Umbilical cord (tissue), 1 donor: ENCODE measurements at regions not wholly inside any gene's neighbourhood (a gene's known extent, or its start where the extent isn't known, plus 50 kb on each side); places are given as distances from the start of the nearest gene placed in this dataset.

Source experiments
- DNase-seq: peaks from one replicate; pipeline ENCODE4 v3.0.0-alpha.2; 2015; ENCODE audit warnings: low spot score

DNA sequence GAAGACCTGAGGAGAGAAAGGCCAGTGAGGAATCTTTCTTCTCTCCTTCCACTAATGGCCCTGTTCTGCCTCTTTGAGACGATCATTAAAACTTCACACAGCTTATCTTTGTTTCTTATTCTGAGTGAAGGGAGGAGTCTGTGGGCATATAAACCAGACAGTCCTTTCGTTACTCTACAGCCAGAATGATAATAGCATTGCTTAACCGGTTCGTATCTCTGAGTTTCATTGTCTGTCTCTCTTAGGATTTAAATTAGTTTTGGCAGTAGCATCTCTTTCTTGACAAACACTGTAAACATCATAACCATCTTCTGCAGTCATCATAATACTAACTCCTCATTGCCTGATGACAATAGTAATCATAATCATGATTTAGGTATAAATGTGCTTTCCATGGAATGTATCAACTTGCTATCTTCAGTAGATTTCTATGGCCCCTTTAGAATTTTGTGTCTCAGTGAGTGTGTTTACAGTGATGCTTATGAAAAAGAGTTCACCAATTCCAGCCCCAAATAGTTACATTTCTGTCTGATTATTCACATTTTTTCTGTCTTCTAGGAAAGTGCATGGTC, 618.8 kb upstream of the KLF4 start:
- peak; percentile 34 for DNase-seq

DNA sequence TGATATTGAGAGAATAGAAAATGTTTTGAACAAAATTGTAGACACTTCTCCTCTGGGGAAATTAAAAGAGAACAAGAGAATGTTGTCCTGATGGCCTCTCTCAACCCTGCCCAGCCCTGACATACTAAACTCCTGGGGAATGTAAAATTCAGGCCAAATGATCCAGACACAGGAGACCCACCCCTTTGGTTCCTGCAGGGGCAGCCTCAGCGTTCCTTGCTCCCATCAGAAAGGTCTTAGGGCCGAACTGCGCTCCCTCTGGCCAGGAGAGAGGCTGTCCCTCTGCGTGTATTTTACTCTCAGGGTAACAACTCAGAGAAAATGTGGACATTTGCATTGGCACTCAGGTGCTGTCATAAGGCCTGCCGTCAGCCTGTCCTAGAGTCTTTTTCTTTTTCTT, 616.3 kb upstream of the KLF4 start:
- DNase-seq: peak; percentile 34

DNA sequence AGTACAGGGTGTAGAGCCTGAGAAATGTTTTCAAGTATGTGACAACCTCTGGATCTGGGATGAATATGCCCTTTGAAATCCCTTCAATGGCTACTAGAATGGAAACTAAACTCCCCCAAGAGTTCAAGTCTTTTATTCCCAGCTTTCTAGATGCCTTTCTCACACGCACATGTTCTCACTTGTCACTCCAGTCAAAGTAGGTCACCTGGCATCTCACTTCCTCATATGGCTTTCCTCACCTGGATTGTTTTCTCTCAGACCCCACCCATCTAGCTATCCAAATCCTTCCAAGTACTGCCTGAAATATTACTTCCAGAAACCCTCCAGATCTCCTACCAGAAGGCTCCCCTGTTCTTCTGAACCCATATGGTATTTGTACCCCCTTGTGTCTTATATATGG, 615.4 kb upstream of the KLF4 start:
- DNase-seq: no peak

DNA sequence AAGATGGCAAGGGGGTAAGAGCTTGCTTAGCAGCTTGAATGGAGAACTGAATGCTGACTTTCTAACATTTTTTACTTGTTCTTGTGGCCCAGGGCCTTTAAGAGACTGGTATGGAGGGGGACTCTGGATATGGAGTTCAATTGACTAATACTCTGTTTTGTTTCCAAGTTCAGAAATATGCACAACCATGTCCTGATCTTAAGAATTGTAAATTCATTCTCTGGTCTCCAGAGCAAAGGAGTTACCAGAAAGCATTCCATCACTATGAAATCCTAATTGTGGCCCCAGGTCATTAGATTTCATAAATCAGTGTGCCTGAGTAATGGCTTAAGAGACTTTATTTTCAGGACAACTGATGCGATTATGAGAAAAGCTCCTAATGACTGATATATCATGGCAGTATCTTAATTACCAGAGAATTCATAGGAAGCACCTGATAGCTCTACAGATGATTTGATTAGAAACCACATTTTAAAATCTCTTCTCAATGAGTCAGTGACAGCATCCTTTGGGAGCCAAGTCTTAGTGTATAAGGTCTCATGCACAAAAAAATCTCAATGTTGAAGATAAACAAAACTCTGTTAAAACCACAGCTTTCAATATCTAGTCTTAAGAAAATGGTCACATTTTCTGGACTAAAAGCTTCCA, 613.6 kb upstream of the KLF4 start:
- DNase-seq: peak; percentile 25

DNA sequence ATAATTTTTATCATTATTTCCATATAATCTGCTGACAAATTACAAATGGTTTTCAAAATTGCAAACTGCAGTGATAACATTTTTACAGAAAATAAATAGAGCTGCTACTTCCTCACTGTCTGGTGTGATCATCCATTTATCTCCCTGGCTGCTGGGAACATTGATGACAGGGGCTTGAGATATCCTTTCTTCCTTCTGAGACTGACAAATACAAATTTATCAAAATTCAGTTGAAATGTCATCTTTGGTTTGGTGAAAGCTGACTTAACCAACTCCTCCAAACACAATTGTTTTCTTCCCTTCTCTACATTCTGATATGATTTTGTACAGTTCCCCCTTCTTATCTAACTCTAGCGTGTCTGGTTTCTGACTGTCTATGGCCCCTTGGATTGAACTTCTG, 611.8 kb upstream of the KLF4 start:
- peak; percentile 35 for DNase-seq

DNA sequence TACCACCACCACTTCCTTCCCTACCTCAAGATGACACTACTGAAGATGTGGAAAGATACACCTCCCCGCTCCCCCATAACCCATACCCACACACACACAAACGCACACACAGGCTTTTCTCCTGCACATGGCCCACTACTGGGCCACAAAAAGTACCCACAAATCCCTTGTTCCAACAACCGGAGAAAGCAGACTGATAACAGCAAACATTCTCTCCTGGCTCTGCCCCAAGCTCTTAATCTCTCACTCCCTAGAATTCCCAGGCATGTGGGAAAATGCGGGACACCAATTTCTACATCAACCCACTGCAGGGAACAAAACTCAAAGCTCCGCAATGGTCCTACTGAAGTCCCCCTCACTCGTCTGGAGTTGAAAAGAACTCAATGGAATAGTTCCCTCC, 611.0 kb upstream of the KLF4 start:
- DNase-seq: no peak

DNA sequence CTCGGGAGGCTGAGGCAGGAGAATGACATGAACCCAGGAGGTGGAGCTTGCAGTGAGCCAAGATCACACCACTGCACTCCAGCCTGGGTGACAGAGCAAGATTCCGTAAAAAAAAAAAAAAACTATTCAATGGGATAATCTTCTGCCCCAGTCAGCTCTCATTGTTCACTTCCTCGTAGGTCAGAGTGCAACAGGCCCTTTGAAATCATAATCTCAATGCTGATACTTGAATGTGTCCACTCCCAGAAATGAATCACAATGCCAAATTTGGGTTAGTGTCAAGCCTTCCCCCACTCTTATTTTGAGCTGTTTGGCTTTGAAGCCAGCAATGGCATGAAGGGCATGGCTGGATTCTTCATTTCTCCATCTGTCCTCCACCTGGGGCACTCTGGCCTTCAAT, 610.3 kb upstream of the KLF4 start:
- no peak for DNase-seq

DNA sequence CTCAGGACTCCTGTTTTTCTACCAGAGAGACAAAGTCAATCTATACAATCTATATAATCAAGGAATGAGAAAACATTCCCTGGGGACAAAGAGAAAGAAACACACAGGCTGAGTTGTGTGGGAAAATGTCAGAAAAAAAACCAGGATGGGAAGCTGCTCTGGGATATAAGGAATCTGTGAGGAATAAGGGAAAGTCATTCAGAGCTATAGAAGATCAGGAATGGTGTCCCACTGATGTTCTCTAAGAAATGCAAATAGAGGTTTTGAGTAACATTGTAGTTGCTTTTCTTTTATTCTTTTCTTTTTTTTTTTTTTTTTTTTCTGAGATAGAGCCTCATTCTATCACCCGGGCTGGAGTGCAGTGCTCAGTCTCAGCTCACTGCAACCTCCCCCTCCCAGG, 605.9 kb upstream of the KLF4 start:
- no peak for DNase-seq

DNA sequence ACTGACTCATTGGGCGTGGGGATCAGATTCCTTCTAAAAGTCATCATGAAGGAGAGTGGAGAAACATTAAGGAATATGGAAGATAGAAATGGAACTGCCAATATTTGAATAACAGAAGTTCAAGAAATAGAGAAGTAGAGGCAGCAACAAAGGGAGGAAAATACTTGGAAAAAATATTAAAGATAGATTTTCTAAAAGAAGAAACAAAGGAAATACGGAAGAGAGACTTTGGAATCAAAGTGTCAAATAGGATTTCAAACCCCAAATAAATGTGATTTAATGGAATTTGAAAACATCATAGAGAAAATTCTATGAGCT, 605.1 kb upstream of the KLF4 start:
- no peak for DNase-seq

DNA sequence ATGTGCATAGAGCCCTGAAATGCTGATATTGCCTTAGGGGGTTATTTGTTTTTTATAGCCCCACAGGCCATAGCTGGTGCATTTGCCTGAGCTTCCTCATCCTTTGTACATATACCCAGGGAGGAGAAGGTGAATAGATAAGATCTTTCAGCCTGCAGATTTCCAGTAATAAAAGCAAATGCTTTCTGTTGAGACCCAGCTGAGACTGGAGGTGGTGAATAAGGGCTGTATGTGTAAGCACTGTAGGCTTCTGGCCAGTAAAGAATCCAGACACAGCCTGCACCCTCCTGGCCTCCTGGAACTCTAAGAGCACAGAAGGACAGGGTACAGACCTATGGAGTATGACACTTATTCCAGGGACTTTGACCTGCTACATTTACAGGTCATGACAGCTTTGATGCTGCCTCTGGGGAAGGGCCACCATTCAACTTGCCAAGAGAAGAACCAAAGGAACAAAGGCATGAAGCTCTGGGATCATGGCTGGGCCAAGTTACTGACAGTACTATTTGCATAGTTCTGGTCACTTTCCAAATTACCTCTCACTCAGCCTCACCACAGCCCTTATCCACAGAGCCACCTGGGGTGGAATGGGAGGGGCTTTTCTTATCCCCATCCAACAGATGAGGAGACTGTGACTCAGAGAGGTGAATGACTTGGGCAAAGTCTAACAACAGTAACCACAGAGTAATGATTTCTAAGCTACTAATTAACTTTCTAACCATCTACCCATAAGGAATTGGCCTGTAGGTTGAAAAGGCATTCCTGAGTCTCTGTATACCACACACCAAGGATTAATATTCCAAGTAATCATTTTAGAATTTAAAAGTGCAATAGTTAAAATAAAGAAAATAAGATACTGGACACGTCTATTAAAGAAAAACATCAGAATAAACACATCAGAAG, 604.5 kb upstream of the KLF4 start:
- DNase-seq: no peak

DNA sequence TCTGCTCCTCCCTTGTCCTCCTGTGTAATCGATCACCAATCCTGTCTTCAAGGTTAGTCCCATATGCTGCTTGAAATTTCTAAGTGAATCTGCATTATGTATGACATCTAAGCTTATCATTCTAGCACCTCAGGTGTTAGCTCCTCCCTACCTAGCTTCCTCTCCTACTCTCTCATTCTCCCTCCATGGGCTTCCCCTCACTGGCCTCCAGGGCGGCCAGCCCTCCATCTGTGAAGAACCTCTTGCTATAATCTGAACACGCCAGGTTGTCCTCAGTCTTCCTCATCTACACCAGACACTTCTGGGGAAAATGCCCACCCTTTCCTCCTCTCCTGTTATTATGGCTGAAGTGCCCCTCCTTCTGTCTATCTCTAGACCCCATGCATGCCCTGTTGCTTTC, 599.3 kb upstream of the KLF4 start:
- no peak for DNase-seq

DNA sequence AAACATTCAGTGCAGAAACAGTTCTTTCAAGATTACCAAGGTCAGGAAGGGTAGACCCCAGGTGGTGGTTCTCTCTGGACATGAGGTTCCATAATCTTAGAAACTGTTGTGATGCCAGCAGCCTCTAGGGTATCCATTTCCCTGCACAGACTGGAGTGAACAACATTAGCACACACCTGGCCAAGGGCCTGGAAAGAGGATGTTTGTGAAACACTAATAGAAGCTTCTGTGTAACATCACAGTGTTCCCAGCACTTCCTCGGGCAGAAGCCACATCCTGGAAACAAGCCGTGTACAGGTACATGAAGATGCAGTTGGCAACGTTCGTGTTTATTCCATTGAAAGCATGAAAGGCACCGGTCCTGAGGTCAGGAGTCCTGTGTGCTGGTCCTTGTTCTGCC, 598.2 kb upstream of the KLF4 start:
- no peak for DNase-seq

DNA sequence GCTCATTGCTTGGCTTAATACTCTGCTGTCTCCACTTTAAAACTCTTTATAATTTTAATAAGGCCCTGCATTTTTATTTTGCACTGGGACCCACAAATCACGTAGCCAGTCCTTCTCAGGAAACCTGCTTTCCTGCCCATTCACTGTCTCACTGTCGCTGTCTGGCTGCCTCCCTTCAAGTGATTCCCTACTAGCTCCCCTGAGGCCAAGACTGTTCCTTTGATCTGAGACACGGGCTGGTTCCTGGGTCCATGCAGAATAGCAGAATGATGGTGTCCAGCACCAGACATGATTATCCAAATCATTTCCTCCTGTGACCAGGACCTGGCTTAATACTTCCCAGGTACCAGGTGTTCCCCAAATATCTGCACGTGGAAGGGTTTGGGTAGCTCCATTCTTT, 597.1 kb upstream of the KLF4 start:
- DNase-seq: no peak

DNA sequence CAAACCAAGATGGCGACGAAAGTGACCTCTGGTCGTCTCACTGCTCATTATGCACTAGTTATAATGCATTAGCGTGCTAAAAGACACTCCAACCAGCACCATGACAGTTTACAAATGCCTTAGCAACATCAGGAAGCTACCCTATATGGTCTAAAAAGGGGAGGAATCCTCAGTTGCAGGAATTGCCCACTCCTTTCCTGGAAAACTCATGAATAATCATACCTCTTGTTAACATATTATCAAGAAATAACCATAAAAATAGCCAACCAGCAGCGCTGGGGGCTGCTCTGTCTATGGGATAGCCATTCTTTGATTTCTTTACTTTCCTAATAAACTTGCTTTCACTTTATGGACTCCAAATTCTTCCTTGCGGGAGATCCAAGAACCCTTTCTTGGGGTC, 595.7 kb upstream of the KLF4 start:
- no peak for DNase-seq

DNA sequence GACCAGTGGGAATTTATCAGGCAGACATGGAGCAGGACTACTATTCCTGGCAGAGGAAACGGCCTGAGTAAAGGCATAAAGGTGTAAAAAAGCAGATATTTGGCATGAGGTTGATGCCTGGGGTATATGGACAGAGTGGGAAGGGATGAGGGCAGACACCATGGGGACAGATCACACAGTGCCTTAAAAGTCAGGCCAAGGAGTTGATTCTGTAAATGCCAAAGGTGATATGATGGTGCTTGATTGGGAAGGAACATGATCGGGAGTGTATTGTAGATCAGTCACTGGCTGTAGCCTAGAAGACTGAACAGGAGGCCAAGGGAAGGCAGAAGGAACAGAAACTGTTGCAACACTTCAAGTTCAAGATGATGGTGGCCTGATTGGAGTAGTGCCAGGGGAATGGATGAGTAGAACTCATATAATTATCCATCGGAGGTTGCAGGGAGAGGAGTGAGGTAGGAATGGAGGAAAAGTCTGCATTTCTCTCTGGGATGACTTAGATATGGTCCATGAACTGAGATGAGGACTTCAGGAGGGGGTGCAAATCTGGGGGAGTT, 594.3 kb upstream of the KLF4 start:
- DNase-seq: no peak

DNA sequence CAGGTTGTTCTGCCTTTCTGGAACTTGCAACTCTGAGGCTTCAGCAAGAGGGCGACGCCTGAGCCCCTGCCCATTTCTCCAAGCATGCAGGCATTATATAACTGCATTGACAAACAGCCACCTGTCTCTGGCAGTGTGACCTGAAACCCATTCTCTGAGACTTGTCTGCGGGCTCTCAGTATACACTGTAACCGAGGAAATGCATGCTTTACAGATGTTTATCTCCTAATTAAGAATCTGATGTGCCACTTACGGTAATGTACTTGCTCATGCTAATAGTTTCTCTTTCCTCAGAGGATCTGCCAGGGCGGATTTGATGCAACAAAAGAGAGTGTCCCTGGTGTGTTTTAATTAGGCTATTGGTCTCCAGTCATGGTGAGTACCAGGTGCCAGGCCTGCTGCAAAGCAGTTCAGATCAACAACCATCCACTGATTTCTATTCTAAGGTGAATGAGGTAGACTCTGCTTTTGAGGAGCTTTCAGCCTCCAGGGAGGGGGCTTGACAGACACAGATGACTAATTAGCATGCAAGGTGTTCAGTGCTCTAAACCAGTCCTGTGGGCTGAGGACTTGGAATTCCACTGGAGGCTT, 593.7 kb upstream of the KLF4 start:
- DNase-seq: no peak

DNA sequence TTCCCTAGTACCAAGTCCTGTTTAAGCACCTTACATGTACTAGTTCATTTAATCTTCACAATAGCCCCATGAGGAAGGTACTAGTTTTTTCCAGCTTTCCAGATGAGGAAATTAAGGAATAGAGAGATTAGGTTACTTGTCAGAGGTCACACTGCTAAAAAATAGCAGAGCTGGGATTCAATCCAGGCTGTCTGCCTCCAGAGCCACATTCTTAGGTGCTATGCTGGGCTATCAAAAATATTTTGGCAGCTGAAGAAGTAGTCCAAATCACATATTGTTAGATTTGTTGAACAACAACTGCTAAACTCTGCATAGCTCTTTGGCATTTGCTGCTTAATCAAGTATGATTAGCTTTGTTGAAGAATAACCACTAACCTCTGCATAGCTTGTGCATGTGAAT, 591.5 kb upstream of the KLF4 start:
- no peak for DNase-seq

DNA sequence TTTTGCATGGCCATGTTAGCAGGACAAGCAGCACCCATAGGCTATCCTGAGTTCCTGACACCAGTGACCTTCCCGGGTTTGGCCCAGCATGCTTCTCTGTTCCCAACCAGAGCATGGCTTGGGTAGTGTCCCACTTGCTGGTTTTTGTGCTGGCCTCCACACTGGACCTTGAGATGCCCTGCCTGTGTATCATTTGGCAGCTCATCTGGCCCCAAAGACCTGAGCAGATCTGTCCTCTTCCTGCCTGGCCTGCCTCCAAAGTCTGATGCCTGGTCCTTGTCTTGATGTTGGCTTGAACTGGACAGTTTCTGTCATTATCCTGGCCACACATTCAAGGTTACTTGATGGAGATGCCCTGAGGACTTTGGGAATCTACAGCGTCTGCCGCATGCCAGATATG, 590.7 kb upstream of the KLF4 start:
- no peak for DNase-seq

DNA sequence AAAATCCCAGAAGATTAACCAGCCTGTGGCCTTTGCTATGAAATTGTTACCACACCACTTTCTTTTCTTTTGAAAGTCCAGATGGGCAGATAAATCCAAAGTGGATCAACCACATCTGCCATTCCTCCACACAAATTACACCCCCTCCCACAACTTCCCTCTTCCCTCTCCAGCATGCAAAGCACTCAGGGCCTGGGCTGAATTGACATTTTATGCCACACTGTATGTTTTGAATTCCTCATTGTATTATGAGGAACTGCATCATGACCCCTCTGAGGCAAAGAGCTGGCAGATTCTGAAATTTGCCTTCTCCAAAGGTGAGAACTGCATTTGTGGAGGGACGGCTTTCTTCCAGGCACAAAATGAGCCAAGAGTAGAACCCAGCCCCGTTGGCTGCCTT, 589.2 kb upstream of the KLF4 start:
- DNase-seq: no peak

DNA sequence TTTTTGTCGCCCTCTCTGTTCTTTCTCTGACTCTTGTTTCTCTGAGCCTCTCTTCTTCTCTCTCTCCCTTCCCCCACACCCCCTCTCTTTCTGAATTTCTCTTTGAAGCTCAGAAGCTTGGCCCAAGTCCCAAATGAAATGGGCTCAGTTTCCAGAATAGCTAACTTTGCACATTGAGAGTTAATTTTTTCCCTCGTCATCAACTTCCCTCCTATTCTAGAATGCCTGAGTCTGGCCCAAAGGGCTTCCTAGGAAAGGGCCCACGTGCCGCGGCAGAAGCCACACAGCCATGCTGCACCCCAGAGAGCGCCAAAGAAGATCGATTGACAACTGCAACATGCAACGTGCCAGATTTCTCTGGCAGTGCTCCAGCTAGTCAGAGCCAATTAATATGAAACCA, 588.8 kb upstream of the KLF4 start:
- DNase-seq: no peak

DNA sequence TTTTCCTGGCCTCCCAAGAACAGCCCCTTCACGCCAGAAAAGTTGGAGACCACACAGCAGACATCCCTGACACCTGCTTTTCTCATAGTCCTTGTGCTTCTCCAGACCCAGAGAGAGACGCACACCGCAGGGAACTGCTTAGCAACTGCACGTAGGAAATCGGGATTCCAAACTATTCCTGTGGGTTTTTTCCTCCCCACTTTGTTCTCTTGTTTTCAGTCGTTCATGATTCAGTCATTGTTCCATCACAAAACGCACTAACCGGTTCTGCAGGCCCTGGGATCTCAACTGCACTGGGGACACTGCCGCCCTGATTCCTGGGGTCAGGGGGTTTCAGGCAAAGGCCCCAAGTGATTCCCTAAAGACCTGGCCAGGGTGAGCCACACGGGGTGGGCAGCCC, 588.0 kb upstream of the KLF4 start:
- DNase-seq: no peak

DNA sequence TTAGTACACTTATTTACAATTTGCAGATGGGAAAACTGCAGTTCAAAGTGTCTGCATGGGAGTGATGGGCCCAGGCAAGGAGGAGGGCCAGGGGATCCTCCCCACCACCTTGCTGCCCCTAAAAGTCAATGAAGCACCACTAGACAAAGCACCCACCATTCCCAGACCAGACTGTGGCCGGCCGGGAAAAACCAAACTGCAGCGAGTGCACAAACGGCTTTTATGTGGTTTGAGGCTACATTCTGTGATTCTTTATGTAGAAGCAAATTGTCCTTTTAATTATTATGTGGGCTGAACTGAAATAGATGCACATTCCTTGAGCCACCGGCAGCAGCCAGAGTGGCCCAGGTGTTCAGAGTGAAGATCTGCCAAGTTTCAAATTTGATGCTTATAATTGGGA, 585.3 kb upstream of the KLF4 start:
- DNase-seq: no peak

DNA sequence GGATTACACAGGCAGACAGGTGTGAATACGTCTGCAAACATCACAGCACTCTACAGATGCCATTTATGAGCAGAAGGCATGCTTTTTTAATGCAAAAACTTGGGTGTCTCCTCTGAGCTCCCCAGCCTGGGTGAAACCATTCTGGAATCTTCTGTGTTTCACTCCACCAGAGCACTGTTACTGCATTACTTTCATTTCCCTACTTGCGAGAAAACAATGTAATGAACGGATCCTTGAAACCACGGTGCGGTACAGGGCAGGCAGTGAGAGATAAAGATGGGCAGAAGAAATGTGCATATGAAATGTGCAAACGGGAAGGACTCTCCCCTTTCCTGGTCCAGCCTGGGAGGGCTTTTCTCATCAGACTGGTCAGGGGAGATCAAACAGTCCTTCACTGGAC, 584.3 kb upstream of the KLF4 start:
- DNase-seq: no peak
